Type B pancreatic cell (in vitro differentiated cells): ENCODE measurements at regions not wholly inside any gene's neighbourhood (a gene's known extent, or its start where the extent isn't known, plus 50 kb on each side); places are given as distances from the start of the nearest gene placed in this dataset.

Source experiments
- DNase-seq: peaks from one replicate; pipeline ENCODE4 v3.0.0; 2021; ENCODE audit warnings: mixed read lengths; ENCODE audit not compliant: unreplicated experiment; ENCODE audit errors: extremely low spot score
- H3K27ac Mint-ChIP-seq: 2 replicates; pipeline ENCODE4 v1.8.0; 2021; ENCODE audit warnings: mild to moderate bottlenecking, mixed read lengths
- H3K27me3 Mint-ChIP-seq: 2 replicates; pipeline ENCODE4 v1.8.0; 2021; ENCODE audit warnings: mixed read lengths
- H3K36me3 Mint-ChIP-seq: 2 replicates; pipeline ENCODE4 v1.8.0; 2021; ENCODE audit warnings: mixed read lengths
- H3K4me1 Mint-ChIP-seq: one replicate; pipeline ENCODE4 v1.8.0; 2021; ENCODE audit warnings: mixed read lengths; ENCODE audit not compliant: unreplicated experiment
- H3K4me3 Mint-ChIP-seq: 2 replicates; pipeline ENCODE4 v1.8.0; 2021; ENCODE audit warnings: mild to moderate bottlenecking, mixed read lengths
- H3K9me3 Mint-ChIP-seq: 2 replicates; pipeline ENCODE4 v1.8.0; 2021; ENCODE audit warnings: mixed read lengths
- TF ChIP-seq, protein P1 (sequence below): fragments of 200-600 bp; sonication (generic); conservative IDR thresholded peaks from 2 replicates; pipeline ENCODE4 v1.5.0; 2021; ENCODE audit warnings: antibody characterized with exemption, mild to moderate bottlenecking

GRCh38 chr2:19224486-19224885 lies 133.9 kb downstream of the OSR1 start:
- Mint-ChIP-seq H3K36me3 (no peaks in the 10 kb centered on the region), H3K4me1 (peaks cover 43% of the 10 kb centered on the region), H3K9me3 (no peaks in the 10 kb centered on the region), H3K4me3 (no peak overlapping the region), H3K27ac (no peak overlapping the region), H3K27me3 (no peaks in the 10 kb centered on the region)
- TF ChIP-seq, protein P1, sequence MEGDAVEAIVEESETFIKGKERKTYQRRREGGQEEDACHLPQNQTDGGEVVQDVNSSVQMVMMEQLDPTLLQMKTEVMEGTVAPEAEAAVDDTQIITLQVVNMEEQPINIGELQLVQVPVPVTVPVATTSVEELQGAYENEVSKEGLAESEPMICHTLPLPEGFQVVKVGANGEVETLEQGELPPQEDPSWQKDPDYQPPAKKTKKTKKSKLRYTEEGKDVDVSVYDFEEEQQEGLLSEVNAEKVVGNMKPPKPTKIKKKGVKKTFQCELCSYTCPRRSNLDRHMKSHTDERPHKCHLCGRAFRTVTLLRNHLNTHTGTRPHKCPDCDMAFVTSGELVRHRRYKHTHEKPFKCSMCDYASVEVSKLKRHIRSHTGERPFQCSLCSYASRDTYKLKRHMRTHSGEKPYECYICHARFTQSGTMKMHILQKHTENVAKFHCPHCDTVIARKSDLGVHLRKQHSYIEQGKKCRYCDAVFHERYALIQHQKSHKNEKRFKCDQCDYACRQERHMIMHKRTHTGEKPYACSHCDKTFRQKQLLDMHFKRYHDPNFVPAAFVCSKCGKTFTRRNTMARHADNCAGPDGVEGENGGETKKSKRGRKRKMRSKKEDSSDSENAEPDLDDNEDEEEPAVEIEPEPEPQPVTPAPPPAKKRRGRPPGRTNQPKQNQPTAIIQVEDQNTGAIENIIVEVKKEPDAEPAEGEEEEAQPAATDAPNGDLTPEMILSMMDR: no peak
- DNase-seq: no peak

GRCh38 chr2:19224011-19224410 lies 134.4 kb downstream of the OSR1 start:
- no peaks in the 10 kb centered on the region for H3K36me3 Mint-ChIP-seq
- no peak overlapping the region for H3K27ac Mint-ChIP-seq
- H3K4me1 Mint-ChIP-seq: peaks cover 43% of the 10 kb centered on the region
- H3K4me3 Mint-ChIP-seq: no peak overlapping the region
- H3K9me3 Mint-ChIP-seq: no peaks in the 10 kb centered on the region
- no peaks in the 10 kb centered on the region for H3K27me3 Mint-ChIP-seq
- TF ChIP-seq, protein P1: no peak
- DNase-seq: no peak

- Mint-ChIP-seq H3K27me3 (no peaks in the 10 kb centered on the region), H3K27ac (no peak overlapping the region), H3K4me1 (peaks cover 7% of the 10 kb centered on the region), H3K4me3 (no peak overlapping the region), H3K36me3 (no peaks in the 10 kb centered on the region), H3K9me3 (no peaks in the 10 kb centered on the region)
- TF ChIP-seq, protein P1: no peak
- DNase-seq: no peak
Measured at GRCh38 chr2:19219060-19219459, 139.4 kb downstream of the OSR1 start.

DNA sequence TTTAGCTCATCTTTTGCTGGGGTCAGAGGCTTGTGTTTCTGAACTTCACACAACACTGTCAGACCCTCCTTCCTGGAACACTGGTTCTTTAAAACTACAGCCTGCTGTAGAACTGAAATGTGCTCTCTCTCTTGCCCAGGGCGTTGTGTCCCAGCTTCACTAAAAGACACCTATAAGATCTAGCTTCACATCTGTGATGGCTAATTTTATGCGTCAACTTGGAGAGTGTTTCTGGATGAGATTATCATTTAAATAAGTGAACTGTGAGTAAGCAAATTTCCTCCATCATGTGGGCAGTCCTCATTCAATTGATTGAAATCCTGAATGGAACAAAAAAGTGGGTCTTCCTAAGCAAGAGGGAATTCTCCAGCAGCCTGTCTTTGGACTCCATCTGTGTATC lies 140.3 kb downstream of the OSR1 start:
- Mint-ChIP-seq H3K4me3 (no peak overlapping the region), H3K27me3 (no peaks in the 10 kb centered on the region), H3K9me3 (no peaks in the 10 kb centered on the region), H3K4me1 (no peaks in the 10 kb centered on the region), H3K36me3 (no peaks in the 10 kb centered on the region), H3K27ac (no peak overlapping the region)
- TF ChIP-seq, protein P1: no peak
- DNase-seq: no peak

GRCh38 chr2:19216676-19217602 lies 141.5 kb downstream of the OSR1 start:
- DNase-seq: no peak
- Mint-ChIP-seq H3K4me1 (no peaks in the 10 kb centered on the region), H3K27ac (no peak overlapping the region), H3K9me3 (no peaks in the 10 kb centered on the region), H3K4me3 (no peak overlapping the region), H3K27me3 (no peaks in the 10 kb centered on the region), H3K36me3 (no peaks in the 10 kb centered on the region)
- TF ChIP-seq, protein P1: no peak
